ENCODE measurements at regions not wholly inside any gene's neighbourhood (a gene's known extent, or its start where the extent isn't known, plus 50 kb on each side); places are given as distances from the start of the nearest gene placed in this dataset.

GRCh38 chr16:50460538-50461399 is 87.4 kb upstream of the NKD1 start:
- FAIRE-seq, result no peak
- dilution Hi-C loops (cut with MboI; ENCODE audit: extremely low pct_ligation_motif_present, low sequenced_read_pairs), result no loop called here

More at GRCh38 chr16:50460538-50461399, 87.4 kb upstream of the NKD1 start:
- ChIA-PET CTCF (no interaction called here), POLR2A (no interaction called here)
- H3K36me3 ChIP-seq (ENCODE audit: control insufficient read depth in 2 of 2, extremely low read depth in 1 of 2, insufficient read depth in 2 of 2, low read length in 2 of 2), result no peaks in the 10 kb centered on the region
- intact Hi-C loops (cut with micrococcal nuclease), result no loop called here
- no peak overlapping the region for H3K9ac ChIP-seq (replicated peaks; ENCODE audit: extremely low read depth, insufficient read depth, low read length)
- BruUV-seq (replicated peaks), result no TSS peak
- no peaks in the 10 kb centered on the region for H3K79me2 ChIP-seq (ENCODE audit: control insufficient read depth, insufficient read depth, low read length)
- no peaks in the 10 kb centered on the region for H3K9me3 ChIP-seq (replicated peaks; ENCODE audit: control insufficient read depth, insufficient read depth, low read length)
- no peak overlapping the region for H3K27ac ChIP-seq (ENCODE audit: insufficient read depth, low read depth, low read length)
- no peak overlapping the region for H3K4me2 ChIP-seq (ENCODE audit: insufficient read depth, low read length)
- H4K20me1 ChIP-seq (replicated peaks; ENCODE audit: control insufficient read depth, extremely low read depth, insufficient read depth, low read length), result no peaks in the 10 kb centered on the region
- H2AFZ ChIP-seq (ENCODE audit: low read depth, low read length), result no peak overlapping the region
- H3K9me1 ChIP-seq (replicated peaks; ENCODE audit: control insufficient read depth, extremely low read depth, insufficient read depth, low read length), result no peaks in the 10 kb centered on the region
- no peaks in the 10 kb centered on the region for H3K4me1 ChIP-seq (ENCODE audit: control insufficient read depth, extremely low read depth, insufficient read depth, low read length)
- no peak for TF ChIP-seq JUN (IDR thresholded peaks at IDR 0.05; ENCODE audit: borderline replicate concordance, insufficient read depth, insufficient read length, low read depth)
- TF ChIP-seq MAX (IDR thresholded peaks at IDR 0.05; ENCODE audit: insufficient read depth, insufficient read length), result no peak
- TF ChIP-seq CTCF (IDR thresholded peaks at IDR 0.05; ENCODE audit: extremely low read depth in 1 of 2, insufficient read depth in 1 of 2, low read depth in 1 of 2, low read length in 2 of 2), result no peak
- no peak for TF ChIP-seq POLR2AphosphoS5 (IDR thresholded peaks at IDR 0.05; ENCODE audit: insufficient read depth, low read depth, low read length)
- no peak for TF ChIP-seq POLR2A (IDR thresholded peaks at IDR 0.05; ENCODE audit: low read depth, low read length)
- TF ChIP-seq MYC (IDR thresholded peaks at IDR 0.05; ENCODE audit: low read depth, low read length), result no peak
- TF ChIP-seq EZH2 (IDR thresholded peaks at IDR 0.05; ENCODE audit: borderline replicate concordance, low read depth, low read length, severe bottlenecking), result no peak
- TF ChIP-seq FOS (IDR thresholded peaks at IDR 0.05; ENCODE audit: borderline replicate concordance, insufficient read depth, low read length), result no peak
- no peak for TF ChIP-seq GATA2 (IDR thresholded peaks at IDR 0.05; ENCODE audit: insufficient read depth, insufficient read length, low read depth, low read length)
- no peak overlapping the region for H3K4me3 ChIP-seq (replicated peaks in 1 of 3; ENCODE audit: insufficient read depth in 1 of 3, low read depth in 1 of 3, low read length in 3 of 3)
- H3K27me3 ChIP-seq (ENCODE audit: control insufficient read depth in 2 of 2, insufficient read depth in 2 of 2, low read length in 2 of 2), result peaks cover 0 to 1% of the 10 kb centered on the region in 2 experiments
- no peak for DNase-seq (ENCODE audit: low read depth, low spot score)
